ENCODE measurements at regions not wholly inside any gene's neighbourhood (a gene's known extent, or its start where the extent isn't known, plus 50 kb on each side); places are given as distances from the start of the nearest gene placed in this dataset.
"Not testable (repeated sequence)": the region's sequence is repeated elsewhere in the genome, so short reads cannot be mapped to it uniquely, and the experiment has no call there.

- no peak for DNase-seq
These were observed 242.2 kb downstream of the HGF start for GRCh38 chr7:81527651-81528050.

DNA sequence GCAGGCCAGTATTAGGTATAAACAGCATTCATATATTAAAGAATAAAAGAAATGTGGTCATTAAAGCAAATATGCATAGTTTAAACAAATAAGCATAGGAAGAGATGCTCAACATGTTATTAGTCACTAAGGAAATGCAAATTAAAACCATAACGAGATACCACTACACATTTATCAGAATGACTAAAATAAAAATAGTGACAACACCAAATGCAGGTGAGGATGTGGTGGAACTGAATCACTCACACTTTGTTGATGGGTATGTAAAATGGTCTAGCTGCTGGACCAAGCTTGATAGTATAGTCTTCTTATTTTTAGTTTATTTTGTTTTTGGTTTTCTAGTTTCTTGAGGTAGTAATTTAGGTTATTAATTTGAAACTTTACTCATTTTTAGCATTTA, 242.9 kb downstream of the HGF start:
- no peak for DNase-seq

DNA sequence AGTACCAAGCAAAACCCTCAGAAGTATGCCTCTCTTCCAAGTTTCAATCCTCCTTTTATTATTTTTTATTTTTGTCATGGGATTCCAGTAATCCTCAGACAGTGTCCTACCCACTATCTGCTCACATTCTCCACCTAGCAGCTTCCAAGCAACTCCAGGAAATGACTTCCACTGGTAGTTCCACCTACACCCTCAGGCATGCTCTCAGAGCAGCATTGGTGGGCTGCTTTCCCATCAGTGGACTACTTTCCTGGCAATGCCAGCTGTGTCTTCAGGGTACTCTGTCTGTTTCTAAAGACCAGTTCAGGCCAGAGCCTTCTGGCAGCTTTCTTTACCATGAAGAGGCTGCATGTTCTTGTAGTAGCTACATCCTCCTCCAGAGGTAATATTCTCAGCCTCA, 244.0 kb downstream of the HGF start:
- DNase-seq, result no peak

DNA sequence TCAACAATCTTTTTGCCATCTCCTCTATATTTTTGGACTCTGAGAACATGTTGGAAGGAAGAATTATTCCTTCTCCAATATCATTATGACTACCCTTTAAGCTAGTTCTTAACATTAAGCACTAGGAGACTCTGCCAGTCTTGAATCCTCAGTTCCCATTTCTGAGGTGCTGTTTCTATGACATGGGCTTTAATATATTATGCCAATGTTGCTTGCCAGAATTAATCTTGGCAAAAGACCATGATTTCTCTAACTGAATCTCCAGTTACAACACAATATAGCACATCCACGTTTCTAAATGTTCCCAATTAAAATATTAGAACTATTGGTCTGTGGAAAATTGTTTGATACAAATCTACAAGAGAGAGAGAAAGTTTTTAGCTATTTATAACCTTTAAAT, 250.0 kb downstream of the HGF start:
- no peak for DNase-seq

DNA sequence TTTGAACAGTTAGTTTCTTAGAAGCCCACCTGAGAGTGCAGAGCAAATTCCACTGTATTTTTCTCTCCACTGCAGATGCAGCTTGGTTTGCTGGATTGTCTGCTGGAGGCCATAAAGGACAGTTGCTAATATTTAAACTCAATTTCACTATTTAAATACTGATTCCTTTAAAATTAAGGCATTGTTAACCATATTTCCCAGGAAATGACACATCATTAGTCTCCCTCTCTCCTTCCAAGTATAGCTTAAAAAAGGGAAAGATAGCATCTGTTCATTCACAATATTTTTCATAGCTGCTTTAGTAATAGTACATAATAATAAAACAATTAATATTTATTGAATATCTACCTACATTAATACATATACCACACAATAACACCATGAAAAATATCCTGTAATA, 252.9 kb downstream of the HGF start:
- no peak for DNase-seq

GRCh38 chr7:81515009-81515408, 254.8 kb downstream of the HGF start:
- DNase-seq, result peak; percentile 76

DNA sequence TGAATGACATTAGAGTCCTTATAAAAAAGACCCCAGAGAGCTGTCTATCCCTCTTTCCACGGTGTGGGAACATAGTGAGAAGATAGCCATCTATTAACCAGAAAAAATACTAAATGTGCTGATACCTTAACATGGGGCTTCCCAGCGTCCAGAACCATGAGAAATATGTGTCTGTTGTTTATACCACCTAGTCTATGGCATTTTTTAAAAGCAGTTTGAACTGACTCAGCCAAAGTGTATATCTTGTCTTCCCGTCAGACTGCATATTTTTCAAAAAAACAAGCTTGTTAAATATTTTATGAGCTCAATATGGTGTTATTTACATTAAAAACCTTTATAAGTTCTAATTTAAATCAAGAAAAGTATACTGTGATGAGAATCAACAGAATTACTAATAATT, 255.3 kb downstream of the HGF start:
- no peak for DNase-seq

DNA sequence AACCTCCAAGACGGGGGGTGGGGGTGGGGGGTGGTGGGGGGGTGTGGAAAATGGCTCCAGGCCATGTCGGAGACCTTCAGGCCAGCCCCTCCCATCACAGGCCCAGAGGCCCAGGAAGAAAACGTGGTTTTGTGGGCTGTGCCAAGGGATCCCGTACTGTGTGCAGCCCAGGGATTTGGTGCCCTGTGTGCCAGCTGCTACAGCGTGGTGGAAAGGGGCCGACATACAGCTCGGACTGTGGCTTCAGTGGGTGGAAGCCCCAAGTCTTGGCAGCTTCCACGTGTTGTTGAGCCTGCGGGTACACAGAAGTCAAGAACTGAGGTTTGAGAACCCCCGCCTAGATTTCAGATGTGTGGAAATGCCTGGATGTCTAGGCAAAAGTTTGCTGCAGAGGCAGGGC, 259.7 kb downstream of the HGF start:
- no peak for DNase-seq

DNA sequence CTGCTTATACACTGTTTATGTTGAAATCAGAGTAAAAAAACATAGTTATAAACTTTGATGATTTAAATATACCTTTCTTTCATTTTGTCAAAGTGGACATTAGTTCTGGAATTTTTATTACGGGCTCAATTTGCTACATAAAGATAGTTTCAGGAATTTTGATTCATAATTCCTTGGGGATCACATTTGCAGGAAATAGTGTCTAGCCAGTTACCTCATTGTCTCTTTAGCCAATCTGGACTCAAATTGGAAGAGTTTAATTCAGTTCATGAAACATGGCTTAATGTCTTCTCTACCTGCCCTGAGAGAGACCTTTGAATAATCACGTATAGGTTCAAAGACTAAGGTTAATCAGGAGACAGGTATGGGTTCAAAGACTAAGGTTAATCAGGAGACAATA, 262.6 kb downstream of the HGF start:
- DNase-seq, result peak; percentile 13

DNA sequence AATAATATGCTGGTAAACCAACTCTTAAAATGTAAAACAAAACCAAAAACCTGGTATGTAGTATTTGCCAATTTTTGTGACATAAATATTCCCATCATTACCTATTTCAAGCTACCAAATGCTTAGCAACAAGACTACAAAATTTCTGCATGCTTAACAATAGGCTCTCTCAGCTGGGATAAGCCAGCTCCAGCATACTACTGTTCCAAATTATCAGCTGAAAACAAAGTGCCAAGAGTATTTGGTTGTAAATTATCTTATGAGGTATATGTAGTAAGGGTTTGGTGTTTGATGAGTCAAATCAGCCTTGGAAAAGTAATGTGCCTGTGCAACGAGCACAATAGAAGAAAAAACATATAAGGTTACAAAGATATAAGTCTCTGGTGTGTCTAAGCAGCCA, 263.2 kb downstream of the HGF start:
- DNase-seq, result no peak

GRCh38 chr7:81503771-81504170, 266.1 kb downstream of the HGF start:
- DNase-seq, result no peak

GRCh38 chr7:81503336-81503735, 266.5 kb downstream of the HGF start:
- DNase-seq, result no peak

DNA sequence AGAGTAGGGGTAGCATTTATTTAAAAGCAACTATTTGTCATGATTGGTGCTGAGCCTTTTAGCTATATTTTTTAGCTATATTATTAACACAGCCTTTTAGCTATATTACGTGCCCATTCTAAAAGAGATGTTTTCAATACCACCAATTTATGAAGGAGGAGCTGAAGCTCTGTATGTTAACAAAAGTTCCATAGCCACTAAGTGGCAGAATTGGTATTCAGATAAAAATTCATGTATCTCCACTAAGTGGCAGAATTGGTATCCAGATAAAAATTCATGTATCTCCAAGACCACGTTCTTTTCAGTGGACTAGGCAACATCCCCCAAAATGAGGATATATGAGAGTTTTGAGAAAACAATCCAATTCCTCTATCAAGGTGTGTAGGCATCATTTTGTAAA, 268.6 kb downstream of the HGF start:
- peak; percentile 50 for DNase-seq

DNA sequence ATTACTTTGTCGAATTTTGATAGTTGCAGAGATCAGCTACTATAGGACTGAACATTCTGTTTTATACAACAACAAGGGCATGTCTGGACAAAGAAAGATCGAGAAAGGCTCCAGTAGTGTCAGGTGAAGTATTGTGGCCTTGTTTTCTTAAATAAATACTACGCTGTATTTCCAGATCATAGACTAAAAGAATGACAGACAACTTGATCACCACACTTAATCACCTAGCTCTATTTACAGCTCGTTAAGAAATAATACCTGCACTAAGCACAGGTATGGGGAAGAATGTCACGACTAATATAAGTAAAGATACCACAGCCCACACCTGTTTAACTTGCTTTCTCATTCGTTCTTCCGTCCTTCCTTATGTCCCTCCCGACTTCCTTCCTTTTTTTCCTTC, 269.2 kb downstream of the HGF start:
- DNase-seq, result no peak

GRCh38 chr7:81499262-81500116, 270.4 kb downstream of the HGF start:
- peak; percentile 84 for DNase-seq

- DNase-seq, result no peak
These were observed 271.7 kb downstream of the HGF start for GRCh38 chr7:81498176-81498575.

- no peak for DNase-seq
These were observed 276.9 kb downstream of the HGF start for GRCh38 chr7:81492910-81493309.

GRCh38 chr7:81492240-81492639, 277.6 kb downstream of the HGF start:
- no peak for DNase-seq

- no peak for DNase-seq
These were observed 278.3 kb downstream of the HGF start for GRCh38 chr7:81491573-81491972.

- DNase-seq, result no peak
These were observed 281.6 kb downstream of the HGF start for GRCh38 chr7:81488210-81488609.

DNA sequence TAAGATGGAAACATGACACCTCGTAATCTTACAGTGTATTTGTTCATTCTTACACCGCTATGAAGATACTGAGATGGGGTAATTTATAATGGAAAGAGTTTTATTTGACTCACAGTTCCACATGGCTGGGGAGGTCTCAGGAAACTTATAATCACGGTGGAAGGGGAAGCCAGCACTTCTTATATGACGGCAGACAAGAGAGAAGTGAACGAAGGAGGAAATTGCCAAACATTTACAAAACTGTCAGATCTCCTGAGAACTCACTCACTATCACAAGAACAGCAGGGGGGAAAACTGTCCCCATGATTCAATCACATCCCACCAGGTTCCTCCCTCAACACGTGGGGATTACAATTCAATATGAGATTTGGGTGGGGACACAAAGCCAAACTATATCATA, 282.3 kb downstream of the HGF start:
- no peak for DNase-seq

DNA sequence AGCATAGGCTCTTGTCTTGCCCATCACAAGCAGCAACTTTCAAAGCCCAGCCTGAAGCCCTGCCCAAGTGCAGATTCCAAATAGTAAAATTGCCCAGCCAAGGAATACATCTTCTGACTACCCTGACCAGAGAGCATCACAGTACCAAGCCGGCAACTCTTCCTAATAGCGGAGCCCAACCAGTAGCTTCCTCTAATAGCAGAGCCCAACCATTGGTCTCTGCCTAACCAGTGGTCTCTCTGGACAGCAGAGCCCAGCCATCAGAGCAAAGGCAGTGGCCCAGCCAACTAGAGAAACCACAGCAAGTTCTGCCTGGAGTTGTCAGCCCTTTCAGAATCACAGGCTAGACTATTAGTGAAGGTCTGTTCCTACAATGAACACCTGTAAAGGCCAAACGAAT, 285.6 kb downstream of the HGF start:
- DNase-seq, result peak; percentile 93

GRCh38 chr7:81482600-81483186, 287.2 kb downstream of the HGF start:
- peak; percentile 24 for DNase-seq

DNA sequence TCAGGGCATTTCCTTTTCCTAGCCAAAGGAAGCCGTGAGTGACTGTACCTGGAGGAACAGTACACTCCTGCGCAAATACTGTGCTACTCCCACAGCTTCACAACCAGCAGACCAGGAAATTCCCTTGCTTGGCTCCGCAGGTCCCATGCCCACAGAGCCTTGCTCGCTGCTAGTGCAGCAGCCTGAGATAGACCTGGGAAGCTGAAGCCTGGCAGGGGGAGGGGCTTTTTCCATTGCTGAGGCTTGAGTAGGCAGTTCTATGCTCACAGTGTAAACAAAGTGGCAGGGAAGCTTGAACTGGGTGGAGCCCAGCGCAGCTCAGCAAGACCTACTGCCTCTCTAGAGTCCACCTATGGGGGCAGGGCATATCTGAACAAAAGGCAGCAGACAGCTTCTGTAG, 291.2 kb downstream of the HGF start:
- DNase-seq, result no peak

GRCh38 chr7:81478201-81478600, 291.6 kb downstream of the HGF start:
- not testable (repeated sequence) for DNase-seq
